ENCODE measurements at regions not wholly inside any gene's neighbourhood (a gene's known extent, or its start where the extent isn't known, plus 50 kb on each side); places are given as distances from the start of the nearest gene placed in this dataset.

GRCh38 chr16:86300746-86301481 lies 209.4 kb upstream of the FOXF1 start:
- no peak for DNase-seq (ENCODE audit: low spot score)

GRCh38 chr16:86302421-86303109 lies 207.8 kb upstream of the FOXF1 start:
- no peak for DNase-seq (ENCODE audit: low spot score)

- DNase-seq (ENCODE audit: low spot score): no peak
These were observed 206.3 kb upstream of the FOXF1 start for GRCh38 chr16:86303787-86304678.

GRCh38 chr16:86304868-86305267 lies 205.5 kb upstream of the FOXF1 start:
- no peak for DNase-seq (ENCODE audit: low spot score)

GRCh38 chr16:86305440-86305839 lies 204.9 kb upstream of the FOXF1 start:
- no peak for DNase-seq (ENCODE audit: low spot score)

GRCh38 chr16:86306011-86306644 lies 204.2 kb upstream of the FOXF1 start:
- no peak for DNase-seq (ENCODE audit: low spot score)

- no peak for DNase-seq (ENCODE audit: low spot score)
These were observed 203.4 kb upstream of the FOXF1 start for GRCh38 chr16:86306811-86307513.

- DNase-seq (ENCODE audit: low spot score): no peak
These were observed 202.8 kb upstream of the FOXF1 start for GRCh38 chr16:86307514-86307903.

- DNase-seq (ENCODE audit: low spot score): no peak
These were observed 201.8 kb upstream of the FOXF1 start for GRCh38 chr16:86308514-86308913.

GRCh38 chr16:86313631-86314030 lies 196.7 kb upstream of the FOXF1 start:
- DNase-seq (ENCODE audit: low spot score): no peak

GRCh38 chr16:86314402-86315025 lies 195.8 kb upstream of the FOXF1 start:
- DNase-seq (ENCODE audit: low spot score): no peak

GRCh38 chr16:86316967-86317812 lies 193.1 kb upstream of the FOXF1 start:
- no peak for DNase-seq (ENCODE audit: low spot score)

- DNase-seq (ENCODE audit: low spot score): no peak
These were observed 192.3 kb upstream of the FOXF1 start for GRCh38 chr16:86317813-86318650.

- DNase-seq (ENCODE audit: low spot score): no peak
These were observed 190.6 kb upstream of the FOXF1 start for GRCh38 chr16:86319585-86320236.

GRCh38 chr16:86320237-86320595 lies 190.1 kb upstream of the FOXF1 start:
- no peak for DNase-seq (ENCODE audit: low spot score)

- no peak for DNase-seq (ENCODE audit: low spot score)
These were observed 188.8 kb upstream of the FOXF1 start for GRCh38 chr16:86321491-86321890.

- DNase-seq (ENCODE audit: low spot score): no peak
These were observed 188.0 kb upstream of the FOXF1 start for GRCh38 chr16:86322283-86322682.

- no peak for DNase-seq (ENCODE audit: low spot score)
These were observed 187.5 kb upstream of the FOXF1 start for GRCh38 chr16:86322806-86323205.

GRCh38 chr16:86324320-86324719 lies 186.0 kb upstream of the FOXF1 start:
- DNase-seq (ENCODE audit: low spot score): no peak

Data from LoVo (cell line).